HG03558 (cell line): ENCODE measurements at regions not wholly inside any gene's neighbourhood (a gene's known extent, or its start where the extent isn't known, plus 50 kb on each side); places are given as distances from the start of the nearest gene placed in this dataset.
"Not testable (repeated sequence)": the region's sequence is repeated elsewhere in the genome, so short reads cannot be mapped to it uniquely, and the experiment has no call there.

Experiments used
- ATAC-seq: cut with Tn5 transposase; IDR thresholded peaks from one replicate; pipeline ENCODE4 v1.9.1; 2021; ENCODE audit warnings: moderate number of reproducible peaks; ENCODE audit not compliant: unreplicated experiment; ENCODE audit errors: extremely low read depth

DNA sequence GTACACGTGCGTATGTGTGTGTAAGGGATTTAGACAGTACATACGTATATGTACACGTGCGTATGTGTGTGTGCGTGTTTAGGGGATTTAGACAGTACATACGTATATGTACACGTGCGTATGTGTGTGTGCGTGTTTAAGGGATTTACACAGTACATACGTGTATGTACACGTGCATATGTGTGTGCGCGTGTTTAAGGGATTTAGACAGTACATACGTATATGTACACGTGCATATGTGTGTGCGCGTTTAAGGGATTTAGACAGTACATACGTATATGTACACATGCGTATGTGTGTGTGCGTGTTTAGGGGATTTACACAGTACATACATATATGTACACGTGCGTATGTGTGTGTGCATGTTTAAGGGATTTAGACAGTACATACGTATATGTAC, 100.9 kb upstream of the ALKAL2 start:
- ATAC-seq = not testable (repeated sequence)

DNA sequence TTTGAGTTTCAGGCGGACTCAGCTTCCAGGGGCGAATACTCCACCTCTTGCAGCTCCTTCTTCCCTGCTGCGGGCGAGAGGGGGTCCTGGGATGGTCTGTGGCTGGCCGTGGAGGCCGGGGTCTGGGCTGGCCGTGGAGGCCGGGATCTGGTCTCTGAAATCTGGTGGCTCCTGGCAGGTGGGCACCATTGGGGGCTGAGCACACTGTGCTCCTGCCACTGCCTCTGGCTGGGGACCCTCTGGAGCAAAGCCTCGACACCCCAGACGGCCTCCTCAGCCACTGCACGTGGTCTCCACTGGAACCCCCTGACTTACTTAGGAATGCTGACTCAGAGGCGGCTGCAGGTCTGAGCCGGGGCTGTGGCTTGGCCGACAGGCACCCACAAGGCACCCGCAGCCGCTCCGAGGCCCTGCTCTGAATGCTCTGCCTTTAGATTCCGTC, 100.1 kb upstream of the ALKAL2 start:
- no peak for ATAC-seq

DNA sequence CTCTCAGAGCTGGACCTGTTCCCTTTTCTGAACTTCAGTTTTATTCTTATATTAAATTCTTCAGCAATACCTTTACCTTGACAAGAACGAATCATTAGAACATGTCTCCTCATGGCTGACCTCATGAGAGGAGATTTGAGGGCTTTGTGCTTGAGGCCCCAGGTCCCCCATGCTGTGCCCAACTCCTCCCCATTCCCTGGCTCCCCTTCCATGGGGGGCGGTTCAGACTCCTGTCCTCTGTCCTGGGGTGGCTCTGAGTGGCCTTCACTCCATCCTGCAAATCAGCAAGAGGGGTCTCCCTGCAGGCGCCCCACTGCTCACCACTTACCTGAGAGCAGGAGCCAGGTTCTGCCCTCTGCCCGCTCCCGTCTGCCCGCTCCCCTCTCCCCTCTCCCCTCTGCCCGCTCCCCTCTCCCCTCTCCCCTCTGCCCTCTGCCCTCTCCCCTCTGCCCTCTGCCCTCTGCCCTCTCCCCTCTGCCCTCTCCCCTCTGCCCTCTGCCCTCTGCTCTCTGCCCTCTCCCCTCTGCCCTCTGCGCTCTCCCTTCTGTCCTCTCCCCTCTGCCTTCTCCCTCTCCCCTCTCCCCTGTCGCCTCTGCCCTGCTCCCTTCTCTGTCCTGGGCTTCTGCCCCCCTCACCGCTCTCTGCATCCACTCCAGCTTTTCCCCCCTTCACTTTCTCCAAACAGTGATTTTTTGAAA, 98.7 kb upstream of the ALKAL2 start:
- ATAC-seq = no peak

DNA sequence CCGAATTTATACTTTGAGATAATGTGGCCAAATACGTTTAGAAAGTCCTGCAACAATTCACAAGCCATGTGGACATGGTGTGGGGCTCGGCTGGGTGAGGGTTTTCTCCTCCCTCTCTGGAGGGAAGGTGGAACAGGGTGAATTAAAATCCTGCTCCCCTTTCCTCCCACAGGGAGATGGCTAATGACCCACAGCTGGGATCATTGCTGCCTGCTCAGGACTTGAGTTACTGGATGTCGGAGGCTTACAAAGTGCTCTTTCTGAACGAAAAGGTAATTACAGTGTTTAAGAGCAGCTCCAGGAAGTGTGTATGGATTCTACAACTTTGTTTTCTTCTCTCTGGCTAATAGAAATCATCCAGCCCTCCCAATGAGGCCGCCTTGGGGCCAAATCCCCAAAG, 97.9 kb upstream of the ALKAL2 start:
- ATAC-seq = no peak

DNA sequence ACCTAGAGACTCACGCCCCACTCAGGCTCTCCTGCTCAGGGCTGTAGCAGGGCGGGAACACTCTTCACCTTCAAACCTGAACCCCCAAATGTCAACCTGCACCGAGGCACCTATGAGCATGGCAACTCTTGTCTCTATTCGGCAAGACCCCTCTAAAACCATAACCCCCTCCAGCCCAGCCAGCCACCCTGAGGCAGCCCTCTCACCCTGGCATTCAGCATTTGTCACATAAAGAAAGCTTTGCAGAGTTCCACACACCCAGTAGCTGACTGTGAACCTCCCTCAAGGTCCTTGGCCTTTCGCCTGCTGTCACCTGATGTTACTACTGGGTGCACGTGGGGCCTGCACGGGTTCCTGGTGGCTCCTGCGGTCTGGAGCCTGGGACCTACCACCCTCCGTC, 97.2 kb upstream of the ALKAL2 start:
- ATAC-seq = no peak

DNA sequence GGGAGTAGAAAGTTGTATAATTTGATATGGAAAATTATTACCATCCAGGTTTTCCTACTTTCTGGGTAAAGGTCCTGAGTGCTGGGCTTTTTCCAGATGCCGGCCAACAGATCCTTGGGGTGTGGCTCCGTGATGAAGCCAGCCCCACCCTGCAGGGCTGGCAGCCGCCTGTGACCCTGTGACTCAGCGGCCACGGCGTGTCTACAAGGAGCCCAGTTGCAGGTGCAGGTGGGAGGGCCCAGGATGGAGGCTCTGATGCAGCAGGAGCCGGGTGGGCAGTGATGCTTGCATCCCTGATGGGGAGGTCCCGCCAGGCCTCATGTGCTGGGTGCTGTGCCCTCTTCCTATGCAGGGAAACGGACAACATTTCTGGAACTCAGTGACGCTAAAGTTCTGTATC, 96.0 kb upstream of the ALKAL2 start:
- no peak for ATAC-seq

DNA sequence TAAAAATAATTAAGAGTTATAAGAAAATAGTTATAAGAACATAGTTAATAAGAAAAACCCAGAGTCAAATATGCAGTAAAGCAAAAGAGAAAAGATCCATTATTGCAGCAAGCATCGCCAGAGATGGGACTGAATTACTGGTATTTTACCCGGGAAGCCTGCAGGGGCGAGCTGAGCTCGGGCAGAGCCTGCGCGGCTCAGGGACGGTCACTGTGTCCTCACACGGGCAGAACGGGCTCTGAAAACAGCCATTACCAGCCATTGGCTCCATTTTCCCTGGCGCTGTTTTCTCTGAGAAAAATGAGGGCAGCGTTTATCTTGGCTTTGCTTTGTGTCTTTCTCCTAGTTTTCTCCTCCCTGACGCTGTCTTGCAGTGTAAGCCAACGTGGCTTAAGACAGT, 95.3 kb upstream of the ALKAL2 start:
- no peak for ATAC-seq

DNA sequence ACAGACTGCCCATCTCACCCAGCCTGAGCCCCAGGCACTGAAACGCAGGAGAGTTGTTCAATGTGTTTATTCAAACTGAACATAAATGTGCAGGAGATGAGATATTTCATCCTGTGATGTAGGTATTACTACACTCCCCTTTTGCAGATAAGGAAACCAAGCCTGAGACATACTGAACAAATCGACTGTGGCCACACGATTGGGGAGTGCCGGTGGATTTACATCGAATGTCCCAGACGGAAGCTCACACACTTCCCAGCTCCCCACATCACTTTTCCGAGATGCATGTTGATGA, 94.8 kb upstream of the ALKAL2 start:
- ATAC-seq = no peak

DNA sequence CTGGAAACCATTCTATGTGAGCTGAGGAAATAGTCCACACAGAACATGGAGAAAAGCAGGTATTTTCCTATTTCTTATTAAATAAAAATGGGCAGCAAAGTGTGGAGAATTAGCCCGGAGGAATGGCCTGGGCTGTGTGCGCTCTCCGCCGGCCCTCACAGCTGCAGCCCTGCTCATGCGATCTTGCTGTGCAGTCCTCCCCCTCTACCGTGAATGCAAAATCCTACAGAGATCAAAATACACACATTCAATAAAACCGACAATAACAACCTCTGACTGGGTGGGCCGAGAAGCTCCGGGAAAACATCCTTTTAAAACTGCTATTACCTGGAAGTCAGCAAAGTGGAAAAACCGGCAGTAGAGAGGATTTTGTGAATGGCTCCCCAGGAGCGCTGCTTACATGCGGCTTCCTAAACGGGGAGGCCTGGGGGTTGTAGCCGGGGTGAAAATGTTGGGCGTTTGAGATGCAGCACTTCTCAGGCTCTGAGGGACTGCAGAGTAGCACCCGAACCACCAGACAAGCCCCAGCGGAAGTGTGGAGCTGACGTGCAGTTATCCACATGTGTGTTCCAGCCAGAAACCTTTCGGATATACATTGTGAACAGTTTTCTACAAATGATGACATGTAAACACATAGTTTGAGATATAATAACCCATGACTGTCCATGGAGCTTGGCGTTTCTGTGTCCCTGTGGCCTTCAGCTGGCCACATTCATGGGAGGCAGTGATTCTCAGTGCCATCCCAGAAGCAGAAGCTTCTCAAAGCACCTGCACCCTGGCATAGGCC, 94.2 kb upstream of the ALKAL2 start:
- no peak for ATAC-seq

DNA sequence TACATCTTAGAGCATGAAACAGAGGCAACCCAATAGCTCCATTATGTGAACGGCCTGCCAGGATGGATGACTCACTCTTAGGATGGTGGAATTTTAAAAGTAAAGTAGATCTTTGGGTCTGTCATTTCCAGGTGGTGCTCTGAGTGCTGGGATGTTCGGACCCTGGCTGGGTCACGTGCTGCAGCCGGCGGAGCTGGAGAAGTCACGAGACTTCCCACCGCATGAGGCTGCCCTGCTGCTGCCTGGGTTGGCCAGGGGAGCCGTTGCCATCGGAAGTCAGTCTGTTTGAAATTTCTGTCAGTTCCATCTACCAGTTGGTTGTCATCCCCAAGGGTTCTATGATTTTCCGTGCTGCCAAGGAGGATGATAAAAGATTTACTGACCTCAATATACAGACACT, 93.3 kb upstream of the ALKAL2 start:
- no peak for ATAC-seq

DNA sequence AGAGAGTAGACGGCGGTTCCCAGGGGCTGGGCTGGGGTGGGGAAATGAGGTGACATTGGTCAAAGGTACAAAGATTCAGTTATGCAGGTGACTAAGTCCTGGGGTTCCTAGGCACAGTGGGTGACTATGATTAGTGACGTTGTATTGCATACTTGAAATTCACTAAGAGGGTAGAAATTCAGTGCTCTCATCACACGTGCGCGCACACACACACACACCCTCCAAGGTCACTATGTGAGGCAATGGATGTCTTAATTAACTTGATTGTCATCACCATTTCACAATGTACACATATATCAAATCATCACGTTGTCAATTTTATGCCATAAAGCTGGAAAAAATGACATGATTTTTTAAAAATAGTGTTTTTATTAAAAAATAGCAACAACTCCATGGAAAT, 92.9 kb upstream of the ALKAL2 start:
- no peak for ATAC-seq

DNA sequence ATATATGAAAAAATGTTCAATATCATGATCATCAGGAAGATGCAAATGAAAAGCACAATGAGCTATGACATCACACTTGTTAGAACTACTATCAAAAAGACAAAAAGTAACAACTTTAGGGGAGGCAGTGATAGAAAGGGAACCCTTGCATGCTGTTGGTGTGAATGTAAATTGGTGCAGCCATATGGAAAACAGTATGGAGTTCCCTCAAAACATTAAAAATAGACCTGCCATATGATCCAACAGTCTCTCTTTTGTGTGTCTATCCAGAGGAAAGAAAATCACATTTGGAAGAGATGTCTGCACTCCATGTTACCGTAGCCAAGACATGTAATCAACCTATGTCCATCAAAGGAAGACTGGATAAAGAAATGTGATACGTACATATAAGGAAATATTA, 92.3 kb upstream of the ALKAL2 start:
- ATAC-seq = no peak

DNA sequence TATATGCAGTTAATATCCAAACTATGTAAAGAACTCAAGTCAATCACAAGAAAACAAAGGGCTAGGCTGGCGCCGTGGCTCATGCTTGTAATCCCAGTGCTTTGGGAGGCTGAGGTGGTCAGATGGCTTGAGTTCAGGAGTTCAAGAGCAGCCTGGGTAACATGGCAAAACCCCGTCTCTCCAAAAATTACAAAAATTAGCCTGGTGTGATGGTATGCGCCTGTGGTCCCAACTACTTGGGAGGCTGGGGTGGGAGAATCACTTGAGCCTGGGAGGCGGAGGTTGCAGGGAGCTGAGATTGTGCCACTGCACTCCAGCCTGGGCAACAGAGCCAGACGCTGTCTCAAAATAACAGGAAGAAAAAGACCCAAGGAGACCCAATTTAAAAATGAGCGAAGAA, 91.9 kb upstream of the ALKAL2 start:
- no peak for ATAC-seq

DNA sequence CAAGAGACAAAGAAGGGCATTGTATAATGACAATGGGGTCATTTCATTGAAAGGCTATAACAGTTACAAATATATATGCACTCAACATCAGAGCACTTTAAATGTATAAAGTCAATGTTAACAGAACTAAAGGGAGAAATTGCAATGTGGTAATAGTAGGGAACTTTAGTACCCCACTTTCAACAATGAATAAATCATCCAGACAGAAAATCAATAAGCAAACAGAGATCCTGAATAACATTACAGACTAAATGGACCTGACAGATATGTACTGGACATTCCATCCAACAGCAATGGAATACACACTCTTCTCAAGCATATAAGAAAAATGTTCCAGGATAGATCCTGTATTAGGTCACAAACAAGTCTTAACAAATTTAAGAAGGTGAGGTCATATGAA, 90.5 kb upstream of the ALKAL2 start:
- ATAC-seq = no peak

DNA sequence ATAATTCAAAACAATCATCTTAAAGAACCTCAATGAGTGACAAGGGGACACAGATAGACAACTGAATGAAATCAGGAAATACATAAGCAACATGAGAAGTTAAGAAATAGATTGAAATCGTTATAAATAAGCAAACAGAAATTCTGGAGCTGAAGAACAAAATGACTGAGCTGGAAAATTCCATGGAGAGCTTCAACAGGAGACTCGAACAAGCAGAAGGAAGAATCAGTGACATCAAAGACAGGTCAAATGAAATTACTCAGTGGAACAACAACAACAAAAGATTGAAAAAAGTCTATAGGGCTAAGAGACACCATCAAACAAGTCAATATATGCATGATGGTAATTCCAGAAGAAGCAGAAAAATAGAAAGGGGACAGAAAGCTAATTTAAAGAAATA, 89.5 kb upstream of the ALKAL2 start:
- ATAC-seq = no peak

DNA sequence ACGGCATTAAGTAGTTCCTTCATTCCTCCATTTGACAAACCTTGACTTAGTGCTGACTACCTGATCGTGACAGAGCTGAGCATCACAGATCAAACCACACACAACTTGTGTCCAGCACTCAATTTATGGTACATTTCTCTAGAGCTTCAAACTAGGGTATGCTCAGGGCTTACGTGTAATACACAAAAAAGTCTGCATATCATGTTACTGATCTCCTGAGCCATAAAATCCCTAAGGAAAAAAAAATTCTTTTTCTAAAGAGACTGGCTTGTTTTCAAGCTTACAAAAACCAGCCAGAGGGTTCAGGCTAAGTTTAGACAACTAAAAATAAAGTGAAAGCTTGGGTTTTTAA, 88.0 kb upstream of the ALKAL2 start:
- no peak for ATAC-seq

DNA sequence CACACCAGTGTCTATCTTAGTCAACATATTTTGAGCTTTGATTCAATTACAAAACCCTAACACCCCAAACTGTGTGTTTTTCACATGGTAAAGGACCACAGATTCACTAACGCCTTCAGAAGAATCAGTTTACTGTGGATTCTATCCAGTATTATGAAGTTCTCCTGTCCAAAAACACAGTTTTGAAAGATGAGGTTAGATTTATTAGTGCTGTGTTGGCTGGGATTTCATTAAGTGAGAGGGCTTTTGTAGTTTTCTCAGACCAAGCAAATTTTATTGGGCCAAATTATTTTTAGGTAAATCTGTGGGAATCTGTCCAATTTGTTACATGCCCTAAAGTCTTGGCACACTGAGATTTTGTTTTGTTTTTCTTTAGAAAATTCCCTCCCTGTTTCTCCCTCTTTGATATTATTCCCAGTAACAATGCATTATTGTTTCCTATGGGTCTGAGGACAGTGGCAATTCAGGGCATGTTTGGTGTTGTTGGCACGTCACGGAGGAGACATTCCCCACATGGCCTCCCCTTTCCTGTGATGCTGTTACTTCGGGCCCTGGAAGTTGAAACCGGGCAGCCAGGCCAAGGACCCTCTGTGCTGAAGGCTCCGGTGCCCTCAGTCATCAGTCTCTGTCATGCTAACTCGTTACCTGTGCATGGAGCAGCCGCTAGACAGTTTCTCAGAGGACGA, 87.5 kb upstream of the ALKAL2 start:
- ATAC-seq = no peak

DNA sequence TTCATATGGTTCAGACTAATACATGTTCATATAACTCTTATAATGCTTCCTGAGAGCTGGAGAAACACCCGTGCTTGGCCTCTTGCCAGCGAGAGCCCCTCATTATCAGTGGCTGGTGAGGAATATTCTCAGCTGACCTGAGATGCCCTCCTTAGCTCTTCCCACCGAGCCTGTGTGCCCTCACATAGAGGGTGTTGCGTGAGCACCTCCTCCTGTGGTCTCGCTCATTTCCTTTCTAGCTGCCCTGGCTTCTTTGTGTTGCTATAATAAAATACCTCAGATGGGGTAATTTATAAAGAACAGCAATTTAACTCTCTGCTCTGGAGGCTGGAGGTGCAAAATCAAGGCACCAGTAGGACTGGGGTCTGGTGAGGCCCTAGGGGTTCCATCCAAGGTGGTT, 80.5 kb upstream of the ALKAL2 start:
- no peak for ATAC-seq

DNA sequence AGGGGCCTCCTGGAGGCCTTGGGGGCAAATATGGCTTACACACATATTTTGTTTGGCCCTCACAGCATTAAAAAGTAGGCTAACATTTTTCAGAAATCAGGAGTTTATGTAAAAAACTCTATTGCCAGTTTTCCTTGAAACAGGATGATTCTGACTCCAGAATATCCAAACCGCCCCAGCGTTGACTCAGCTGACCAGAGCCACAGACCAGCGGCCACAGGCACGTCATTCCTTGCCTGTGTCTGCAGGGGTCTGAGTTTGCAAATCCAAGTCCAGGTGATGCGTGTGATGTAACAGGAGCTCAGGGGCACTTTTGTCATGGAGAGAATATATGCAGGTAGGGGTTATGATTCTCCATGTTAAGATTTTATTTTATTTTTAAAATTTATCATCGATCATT, 79.4 kb upstream of the ALKAL2 start:
- no peak for ATAC-seq

DNA sequence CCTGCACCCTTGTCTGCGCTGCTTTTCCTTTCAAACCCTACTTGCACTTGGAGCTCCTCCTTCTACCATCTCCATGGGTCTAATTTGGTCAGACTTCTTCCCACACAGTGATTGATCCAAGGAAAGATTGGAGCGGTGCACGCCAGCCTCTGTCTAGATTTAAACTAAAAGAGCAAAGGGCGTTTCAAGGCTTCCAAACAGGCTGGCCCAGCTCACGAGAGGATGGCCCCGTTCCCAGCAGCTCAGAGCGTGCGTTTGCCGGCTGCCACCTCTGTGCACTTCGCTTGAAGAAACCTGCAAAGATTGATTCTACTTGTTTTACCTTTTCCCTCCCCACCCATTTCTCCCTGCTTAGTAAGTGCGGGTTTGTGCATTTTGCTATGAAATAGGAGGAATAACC, 78.8 kb upstream of the ALKAL2 start:
- ATAC-seq = no peak

DNA sequence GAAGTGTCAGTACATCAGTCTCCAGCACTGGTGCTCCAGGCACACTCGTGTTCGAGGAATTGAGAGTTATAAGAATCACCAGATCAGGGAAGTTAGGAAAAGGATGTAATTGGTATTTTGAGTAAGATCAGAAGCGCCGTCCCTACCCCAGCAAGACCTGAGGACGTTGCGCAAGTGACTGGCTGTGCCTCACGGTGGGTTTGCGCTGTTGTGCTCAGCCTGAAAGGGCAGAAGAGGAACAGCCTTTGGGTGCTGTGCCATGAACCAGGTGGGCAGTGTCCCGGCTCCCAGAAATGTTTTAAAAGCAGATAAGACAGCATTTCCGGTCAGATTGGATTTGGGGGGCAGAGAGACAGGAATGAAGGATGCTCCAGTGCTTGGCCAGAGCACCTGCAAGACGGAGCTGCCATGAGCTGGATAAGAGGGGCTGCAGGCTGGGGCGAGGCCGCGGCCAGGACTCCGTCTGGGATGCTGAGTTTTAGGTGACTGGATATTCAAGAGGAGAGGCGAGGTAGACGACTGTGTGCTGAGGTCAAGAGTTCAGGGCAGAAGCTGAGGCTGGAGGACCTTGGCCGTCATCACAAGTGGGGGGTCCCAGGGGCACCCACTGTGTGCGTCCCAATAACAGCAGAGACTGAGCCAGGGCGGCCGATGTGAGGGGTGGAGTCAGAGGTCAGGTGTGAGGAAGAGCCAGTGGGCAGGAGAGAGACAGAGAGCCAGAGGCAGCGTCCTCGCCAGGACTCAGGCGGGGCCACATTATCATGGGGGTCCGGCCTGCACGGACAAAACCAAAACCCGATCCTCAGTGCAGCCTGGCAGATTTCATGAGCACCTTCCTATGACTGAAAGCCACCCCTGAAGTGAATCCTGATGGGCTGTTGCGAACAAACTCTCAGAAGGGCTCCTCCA, 77.7 kb upstream of the ALKAL2 start:
- ATAC-seq = no peak
